ENCODE measurements at regions not wholly inside any gene's neighbourhood (a gene's known extent, or its start where the extent isn't known, plus 50 kb on each side); places are given as distances from the start of the nearest gene placed in this dataset.
"Not testable (repeated sequence)": the region's sequence is repeated elsewhere in the genome, so short reads cannot be mapped to it uniquely, and the experiment has no call there.

- no peak for DNase-seq
Measured at GRCh38 chr9:81320909-81321482, 368.4 kb downstream of the TLE1 start.

GRCh38 chr9:81318571-81318970, 370.8 kb downstream of the TLE1 start:
- DNase-seq: no peak

- no peak for DNase-seq
Measured at GRCh38 chr9:81317939-81318338, 371.4 kb downstream of the TLE1 start.

- no peak for DNase-seq
Measured at GRCh38 chr9:81317223-81317622, 372.1 kb downstream of the TLE1 start.

GRCh38 chr9:81314490-81314889, 374.9 kb downstream of the TLE1 start:
- no peak for DNase-seq

GRCh38 chr9:81313877-81314276, 375.5 kb downstream of the TLE1 start:
- DNase-seq: no peak

GRCh38 chr9:81312346-81312745, 377.0 kb downstream of the TLE1 start:
- no peak for DNase-seq

- DNase-seq: no peak
Measured at GRCh38 chr9:81308404-81308803, 380.9 kb downstream of the TLE1 start.

- not testable (repeated sequence) for DNase-seq
Measured at GRCh38 chr9:81307791-81308190, 381.6 kb downstream of the TLE1 start.

- no peak for DNase-seq
Measured at GRCh38 chr9:81305561-81306182, 383.7 kb downstream of the TLE1 start.

GRCh38 chr9:81303658-81304057, 385.7 kb downstream of the TLE1 start:
- no peak for DNase-seq

GRCh38 chr9:81293651-81294050, 395.7 kb downstream of the TLE1 start:
- DNase-seq: no peak

GRCh38 chr9:81292056-81292805, 397.1 kb downstream of the TLE1 start:
- DNase-seq: no peak

GRCh38 chr9:81289622-81290021, 399.7 kb downstream of the TLE1 start:
- DNase-seq: no peak

GRCh38 chr9:81268048-81268447, 421.3 kb downstream of the TLE1 start:
- no peak for DNase-seq

- DNase-seq: no peak
Measured at GRCh38 chr9:81266674-81267073, 422.7 kb downstream of the TLE1 start.

GRCh38 chr9:81266086-81266485, 423.3 kb downstream of the TLE1 start:
- DNase-seq: no peak

GRCh38 chr9:81264516-81264915, 424.8 kb downstream of the TLE1 start:
- DNase-seq: no peak

- no peak for DNase-seq
Measured at GRCh38 chr9:81259896-81260295, 429.5 kb downstream of the TLE1 start.

- DNase-seq: no peak
Measured at GRCh38 chr9:81256368-81256767, 433.0 kb downstream of the TLE1 start.

- no peak for DNase-seq
Measured at GRCh38 chr9:81250606-81251005, 438.7 kb downstream of the TLE1 start.

- DNase-seq: no peak
Measured at GRCh38 chr9:81250041-81250440, 439.3 kb downstream of the TLE1 start.

- no peak for DNase-seq
Measured at GRCh38 chr9:81245254-81245956, 443.9 kb downstream of the TLE1 start.

GRCh38 chr9:81244631-81245030, 444.7 kb downstream of the TLE1 start:
- DNase-seq: no peak

All from NCI-H2107 (cell line).